OCI-LY1 (cell line): ENCODE measurements at regions not wholly inside any gene's neighbourhood (a gene's known extent, or its start where the extent isn't known, plus 50 kb on each side); places are given as distances from the start of the nearest gene placed in this dataset.

Source experiments
- H2AFZ ChIP-seq: fragments of 200-600 bp; sonication (generic), shearing (Covaris generic); 2 replicates; pipeline ENCODE4 v1.6.0; 2014; ENCODE audit warnings: antibody characterized with exemption, mild to moderate bottlenecking, low read length
- H3F3A ChIP-seq: fragments of 200-600 bp; sonication (generic), shearing (Covaris generic); 2 replicates; pipeline ENCODE4 v1.6.0; 2014; ENCODE audit warnings: mild to moderate bottlenecking, antibody characterized with exemption, low read length, moderate library complexity; ENCODE audit not compliant: insufficient read depth
- H3K27ac ChIP-seq: fragments of 200-600 bp; sonication (generic); 2 replicates; pipeline ENCODE4 v1.5.1; 2014; ENCODE audit warnings: low read length, mixed run types, mild to moderate bottlenecking, low read depth; ENCODE audit not compliant: poor library complexity, severe bottlenecking
- H3K27me3 ChIP-seq: fragments of 200-600 bp; sonication (generic); 2 replicates; pipeline ENCODE4 v1.6.0; 2014; ENCODE audit warnings: antibody characterized with exemption, mild to moderate bottlenecking, low read length, moderate library complexity; ENCODE audit not compliant: insufficient read depth
- H3K36me3 ChIP-seq: fragments of 200-600 bp; sonication (generic); 2 replicates; pipeline ENCODE4 v1.6.1; 2014; ENCODE audit warnings: mild to moderate bottlenecking, antibody characterized with exemption, low read length, moderate library complexity, mixed read lengths; ENCODE audit not compliant: insufficient read depth
- H3K4me1 ChIP-seq: fragments of 200-600 bp; sonication (generic); 2 replicates; pipeline ENCODE4 v1.5.1; 2014; ENCODE audit warnings: mild to moderate bottlenecking, low read length, moderate library complexity; ENCODE audit not compliant: insufficient read depth, severe bottlenecking
- H3K4me2 ChIP-seq: fragments of 200-600 bp; sonication (generic), shearing (Covaris generic); 2 replicates; pipeline ENCODE4 v1.6.1; 2014; ENCODE audit warnings: low read length
- H3K4me3 ChIP-seq: fragments of 200-600 bp; sonication (generic); 2 replicates; pipeline ENCODE4 v1.5.1; 2014; ENCODE audit warnings: low read length, low read depth, mild to moderate bottlenecking, mixed read lengths; ENCODE audit not compliant: poor library complexity, severe bottlenecking
- H3K79me2 ChIP-seq: fragments of 200-600 bp; shearing (Covaris generic); 2 replicates; pipeline ENCODE4 v1.6.1; 2016; ENCODE audit warnings: mixed run types, low read length, mixed read lengths; ENCODE audit not compliant: insufficient read depth
- H3K9ac ChIP-seq: fragments of 200-600 bp; sonication (generic), shearing (Covaris generic); 2 replicates; pipeline ENCODE4 v1.6.1; 2014; ENCODE audit warnings: mild to moderate bottlenecking, low read length, mixed read lengths
- H3K9me2 ChIP-seq: fragments of 200-600 bp; sonication (generic), shearing (Covaris generic); 2 replicates; pipeline ENCODE4 v1.6.1; 2014; ENCODE audit warnings: low read depth, mild to moderate bottlenecking, low read length, mixed read lengths
- H3K9me3 ChIP-seq: fragments of 200-600 bp; shearing (Covaris generic); 2 replicates; pipeline ENCODE4 v1.6.1; 2014; ENCODE audit warnings: low read length, mixed read lengths
- H4K20me1 ChIP-seq: fragments of 200-600 bp; sonication (generic), shearing (Covaris generic); 2 replicates; pipeline ENCODE4 v1.6.0; 2016; ENCODE audit warnings: mild to moderate bottlenecking, low read length; ENCODE audit not compliant: insufficient read depth
- CTCF ChIP-seq: fragments of 200-600 bp; sonication (generic), shearing (Covaris generic); IDR thresholded peaks from 2 replicates; pipeline ENCODE4 v1.5.1; 2017; ENCODE audit warnings: mild to moderate bottlenecking, antibody characterized with exemption, low read length, moderate library complexity, mixed read lengths
- EZH2 ChIP-seq: fragments of 200-600 bp; sonication (generic), shearing (Covaris generic); IDR thresholded peaks from 2 replicates; pipeline ENCODE4 v1.8.0; 2017; ENCODE audit warnings: borderline replicate concordance, mixed run types, mild to moderate bottlenecking, antibody characterized with exemption, low read length, moderate library complexity, mixed read lengths

- Histone ChIP-seq H3F3A (no peaks in the 10 kb centered on the region), H3K4me2 (no peak overlapping the region), H3K9ac (no peak overlapping the region), H3K4me1 (no peaks in the 10 kb centered on the region), H3K27ac (no peak overlapping the region), H3K27me3 (no peaks in the 10 kb centered on the region), H4K20me1 (no peaks in the 10 kb centered on the region), H3K36me3 (no peaks in the 10 kb centered on the region), H3K79me2 (no peaks in the 10 kb centered on the region), H2AFZ (no peak overlapping the region), H3K9me3 (no peaks in the 10 kb centered on the region), H3K9me2 (no peaks in the 10 kb centered on the region), H3K4me3 (no peak overlapping the region)
- no peak for TF ChIP-seq EZH2
Observed at GRCh38 chr12:63034601-63035000, 99.7 kb upstream of the PPM1H start.

- Histone ChIP-seq H3K27me3 (no peaks in the 10 kb centered on the region), H3K27ac (no peak overlapping the region), H3K4me1 (no peaks in the 10 kb centered on the region), H2AFZ (no peak overlapping the region), H3K9me2 (no peaks in the 10 kb centered on the region), H3K9ac (no peak overlapping the region), H3K79me2 (no peaks in the 10 kb centered on the region), H3K4me2 (no peak overlapping the region), H3K4me3 (no peak overlapping the region), H4K20me1 (no peaks in the 10 kb centered on the region), H3F3A (no peaks in the 10 kb centered on the region), H3K9me3 (no peaks in the 10 kb centered on the region), H3K36me3 (no peaks in the 10 kb centered on the region)
- TF ChIP-seq CTCF (no peak), EZH2 (no peak)
Observed at GRCh38 chr12:63029676-63030075, 94.7 kb upstream of the PPM1H start.

- H3K4me2 ChIP-seq, result no peak overlapping the region
- TF ChIP-seq EZH2 (no peak), CTCF (no peak)
- no peak overlapping the region for H3K27ac ChIP-seq
- no peaks in the 10 kb centered on the region for H3K4me1 ChIP-seq
- H3K9ac ChIP-seq, result no peak overlapping the region
- H3K9me2 ChIP-seq, result no peaks in the 10 kb centered on the region
- H2AFZ ChIP-seq, result no peak overlapping the region
- H3K36me3 ChIP-seq, result no peaks in the 10 kb centered on the region
- no peaks in the 10 kb centered on the region for H3F3A ChIP-seq
- no peaks in the 10 kb centered on the region for H3K27me3 ChIP-seq
- H3K4me3 ChIP-seq, result no peak overlapping the region
- no peaks in the 10 kb centered on the region for H4K20me1 ChIP-seq
- H3K9me3 ChIP-seq, result no peaks in the 10 kb centered on the region
- no peaks in the 10 kb centered on the region for H3K79me2 ChIP-seq
Observed at GRCh38 chr12:63028951-63029350, 94.0 kb upstream of the PPM1H start.

- H4K20me1 ChIP-seq, result no peaks in the 10 kb centered on the region
- H2AFZ ChIP-seq, result no peak overlapping the region
- no peak overlapping the region for H3K27ac ChIP-seq
- H3K9me3 ChIP-seq, result no peaks in the 10 kb centered on the region
- H3F3A ChIP-seq, result no peaks in the 10 kb centered on the region
- no peak overlapping the region for H3K9ac ChIP-seq
- no peak overlapping the region for H3K4me2 ChIP-seq
- no peaks in the 10 kb centered on the region for H3K9me2 ChIP-seq
- no peaks in the 10 kb centered on the region for H3K4me1 ChIP-seq
- H3K4me3 ChIP-seq, result no peak overlapping the region
- H3K36me3 ChIP-seq, result no peaks in the 10 kb centered on the region
- no peaks in the 10 kb centered on the region for H3K79me2 ChIP-seq
- TF ChIP-seq CTCF (no peak), EZH2 (no peak)
- no peaks in the 10 kb centered on the region for H3K27me3 ChIP-seq
Observed at GRCh38 chr12:63025116-63025515, 90.2 kb upstream of the PPM1H start.
